BLaER1 (cell line): ENCODE measurements at regions not wholly inside any gene's neighbourhood (a gene's known extent, or its start where the extent isn't known, plus 50 kb on each side); places are given as distances from the start of the nearest gene placed in this dataset.

Source experiments
- H3K27ac ChIP-seq: shearing (Covaris generic); formaldehyde crosslinking; 2 replicates; pipeline ENCODE4 v1.8.1; 2022
- H3K27me3 ChIP-seq: shearing (Covaris generic); formaldehyde crosslinking; 2 replicates; pipeline ENCODE4 v1.8.1; 2022
- H3K36me3 ChIP-seq: shearing (Covaris generic); formaldehyde crosslinking; 2 replicates; pipeline ENCODE4 v1.8.1; 2022
- H3K4me1 ChIP-seq: shearing (Covaris generic); formaldehyde crosslinking; 2 replicates; pipeline ENCODE4 v1.8.1; 2022
- H3K4me2 ChIP-seq: shearing (Covaris generic); formaldehyde crosslinking; 2 replicates; pipeline ENCODE4 v1.8.1; 2022
- H3K4me3 ChIP-seq: shearing (Covaris generic); formaldehyde crosslinking; 2 replicates; pipeline ENCODE4 v1.8.1; 2022
- H3K9ac ChIP-seq: shearing (Covaris generic); formaldehyde crosslinking; 2 replicates; pipeline ENCODE4 v1.8.1; 2022
- H3K9me3 ChIP-seq: shearing (Covaris generic); formaldehyde crosslinking; 2 replicates; pipeline ENCODE4 v1.8.1; 2022
- H4K20me1 ChIP-seq: shearing (Covaris generic); formaldehyde crosslinking; 2 replicates; pipeline ENCODE4 v1.8.1; 2022
- Cebpa-rat ChIP-seq: shearing (Covaris generic); IDR thresholded peaks from 2 replicates; pipeline ENCODE4 v1.8.1; 2022

DNA sequence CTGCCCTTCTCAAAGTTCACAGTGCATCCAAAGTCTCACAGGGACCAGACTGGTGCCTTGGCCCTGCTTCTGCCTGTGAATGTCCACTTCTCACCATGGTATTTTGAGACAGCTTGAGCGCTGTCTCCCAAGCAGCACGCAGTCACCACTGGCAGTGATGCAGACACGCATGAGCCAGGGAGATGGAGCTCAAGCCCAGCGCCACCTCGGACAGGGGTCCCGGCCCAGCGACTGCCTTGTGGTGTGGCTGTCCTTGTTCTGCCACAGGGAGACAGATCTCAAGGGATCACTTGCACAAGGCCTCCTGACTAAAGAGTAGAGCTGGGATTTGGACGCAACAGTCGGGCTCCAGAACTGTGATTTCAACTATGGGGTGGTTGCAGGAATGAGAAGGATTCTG lies 92.6 kb upstream of the MBL2 start:
- no peaks in the 10 kb centered on the region for H4K20me1 ChIP-seq
- TF ChIP-seq Cebpa-rat = no peak
- no peak overlapping the region for H3K4me3 ChIP-seq
- no peaks in the 10 kb centered on the region for H3K36me3 ChIP-seq
- no peak overlapping the region for H3K4me2 ChIP-seq
- no peak overlapping the region for H3K27ac ChIP-seq
- no peaks in the 10 kb centered on the region for H3K4me1 ChIP-seq
- H3K27me3 ChIP-seq = no peaks in the 10 kb centered on the region
- H3K9me3 ChIP-seq = peaks cover 25% of the 10 kb centered on the region
- no peak overlapping the region for H3K9ac ChIP-seq

DNA sequence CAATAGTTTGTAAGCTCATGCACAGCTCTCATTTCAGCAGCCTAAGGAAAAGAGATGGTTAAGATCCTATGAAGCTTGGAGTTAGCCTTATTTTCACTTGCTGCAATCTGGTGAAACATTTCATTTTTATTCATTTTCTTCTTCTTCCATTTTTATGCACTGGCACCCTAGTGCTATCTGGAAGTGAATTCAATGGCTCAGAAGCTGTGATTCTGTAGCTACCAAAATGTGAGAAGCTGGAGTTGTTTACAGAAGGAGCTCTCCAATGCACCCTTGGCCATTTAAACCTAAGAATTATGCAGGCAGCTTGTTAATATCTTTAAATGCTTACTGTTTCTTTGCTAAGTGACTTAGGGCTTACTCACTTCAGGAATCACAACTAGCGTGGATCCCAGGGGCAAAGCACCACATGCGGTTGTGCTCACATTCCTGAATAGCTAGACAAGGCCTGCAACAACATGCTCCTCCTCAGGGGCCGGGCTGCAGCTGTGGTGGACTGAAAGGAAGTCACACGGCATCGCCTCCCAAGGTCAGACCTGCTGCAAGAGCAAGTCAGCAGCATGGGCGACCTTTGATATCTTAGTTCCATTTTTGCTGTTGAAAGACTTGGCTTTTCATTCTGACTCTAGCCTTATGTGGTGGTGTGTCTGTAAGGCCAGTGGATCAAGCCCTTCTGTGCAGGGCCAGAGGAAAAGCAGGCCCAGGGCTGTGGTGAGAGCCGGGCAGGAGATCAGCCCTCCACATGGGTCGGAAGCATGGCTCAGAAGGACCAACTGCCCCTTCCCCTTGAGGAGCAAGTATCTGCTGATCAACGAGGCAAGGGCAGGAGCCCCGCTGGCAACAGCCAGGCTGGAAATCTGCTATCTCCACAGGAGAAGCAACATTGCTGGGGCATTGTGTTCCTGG lies 91.9 kb upstream of the MBL2 start:
- Histone ChIP-seq H3K27ac (no peak overlapping the region), H3K27me3 (no peaks in the 10 kb centered on the region), H3K4me1 (no peaks in the 10 kb centered on the region), H3K4me2 (no peak overlapping the region), H3K9me3 (peaks cover 24% of the 10 kb centered on the region), H3K4me3 (no peak overlapping the region), H4K20me1 (no peaks in the 10 kb centered on the region), H3K9ac (no peak overlapping the region), H3K36me3 (no peaks in the 10 kb centered on the region)
- TF ChIP-seq Cebpa-rat = no peak

DNA sequence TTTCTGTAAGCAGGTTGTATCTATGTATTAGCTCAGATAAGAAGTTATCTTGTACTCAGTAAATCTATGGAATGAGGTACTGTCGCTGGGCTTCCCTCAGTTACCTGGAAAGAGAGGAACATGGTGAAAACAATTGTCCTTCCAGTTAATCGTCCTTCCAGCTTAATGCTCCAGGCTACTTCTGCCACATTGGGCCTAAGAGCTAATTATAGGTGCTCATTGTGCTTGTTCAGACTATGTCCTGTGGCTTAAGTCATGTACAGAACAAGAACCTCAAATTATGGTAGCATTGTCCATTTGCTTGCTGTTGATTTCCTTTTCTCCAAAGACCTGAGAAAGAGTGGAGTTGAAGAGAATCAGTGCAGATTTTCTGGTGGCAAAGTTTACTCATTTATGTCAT lies 86.1 kb upstream of the MBL2 start:
- H3K9me3 ChIP-seq = no peaks in the 10 kb centered on the region
- H3K27me3 ChIP-seq = no peaks in the 10 kb centered on the region
- no peaks in the 10 kb centered on the region for H4K20me1 ChIP-seq
- no peak overlapping the region for H3K9ac ChIP-seq
- H3K4me2 ChIP-seq = no peak overlapping the region
- TF ChIP-seq Cebpa-rat = no peak
- H3K4me3 ChIP-seq = no peak overlapping the region
- H3K36me3 ChIP-seq = no peaks in the 10 kb centered on the region
- no peak overlapping the region for H3K27ac ChIP-seq
- H3K4me1 ChIP-seq = no peaks in the 10 kb centered on the region

DNA sequence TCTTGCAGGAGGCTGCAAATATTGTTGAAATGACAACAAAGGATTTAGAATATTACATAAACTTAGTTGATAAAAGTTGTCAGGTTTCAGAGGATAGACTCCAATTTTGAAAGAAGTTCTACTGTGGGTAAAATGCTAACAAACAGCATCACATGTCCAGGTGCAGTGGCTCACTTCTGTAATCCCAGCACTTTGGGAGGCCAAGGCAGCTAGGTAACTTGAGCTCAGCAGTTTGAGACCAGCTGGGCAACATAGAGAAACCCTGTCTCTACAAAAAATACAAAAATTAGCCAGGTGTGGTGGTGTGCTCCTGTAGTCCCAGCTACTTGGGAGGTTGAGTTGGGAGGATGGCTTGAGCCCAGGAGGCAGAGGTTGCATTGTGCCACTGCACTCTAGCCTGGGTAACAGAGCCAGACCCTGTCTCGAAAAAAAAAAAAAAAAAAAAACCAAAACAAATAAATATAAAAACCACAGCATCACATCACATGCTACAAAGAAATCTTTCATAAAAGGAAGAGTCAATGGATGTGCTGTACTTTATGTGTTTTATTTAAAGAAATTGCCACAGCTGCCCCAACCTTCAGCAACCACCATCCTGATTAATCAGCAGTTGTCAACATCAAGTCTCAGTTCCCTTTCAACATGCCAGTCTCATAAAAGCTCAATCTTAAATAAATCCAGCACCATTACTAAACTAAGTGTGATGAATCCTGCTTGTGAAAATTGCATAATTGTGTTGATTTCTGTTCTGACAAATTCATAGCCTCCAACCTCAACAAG lies 83.2 kb upstream of the MBL2 start:
- Histone ChIP-seq H3K36me3 (no peaks in the 10 kb centered on the region), H3K27ac (no peak overlapping the region), H3K27me3 (no peaks in the 10 kb centered on the region), H3K9ac (no peak overlapping the region), H4K20me1 (no peaks in the 10 kb centered on the region), H3K9me3 (peaks cover 3% of the 10 kb centered on the region; the same call in 1 of the 2 replicates), H3K4me2 (no peak overlapping the region), H3K4me1 (no peaks in the 10 kb centered on the region), H3K4me3 (no peak overlapping the region)
- TF ChIP-seq Cebpa-rat = no peak

DNA sequence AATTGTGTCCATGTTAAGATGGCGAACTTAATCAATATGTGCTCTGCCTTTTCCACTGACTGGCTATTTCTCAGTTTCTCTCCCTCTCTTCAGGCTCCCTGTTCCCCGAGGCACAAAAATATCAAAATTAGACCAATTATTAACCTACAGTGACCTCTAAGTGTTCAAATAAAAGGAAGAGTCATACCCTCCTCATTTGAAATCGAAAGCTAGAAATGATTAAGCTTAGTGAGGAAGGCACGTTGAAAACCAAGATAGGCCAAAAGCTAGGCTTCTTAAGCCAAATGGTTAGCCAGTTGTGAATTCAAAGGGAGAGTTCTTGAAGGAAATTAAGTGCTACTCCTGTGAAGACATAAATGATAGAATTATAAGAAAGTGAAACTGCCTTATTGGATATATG lies 81.1 kb upstream of the MBL2 start:
- no peaks in the 10 kb centered on the region for H3K27me3 ChIP-seq
- H3K9ac ChIP-seq = no peak overlapping the region
- no peak overlapping the region for H3K4me3 ChIP-seq
- no peaks in the 10 kb centered on the region for H3K36me3 ChIP-seq
- H3K4me2 ChIP-seq = no peak overlapping the region
- H3K9me3 ChIP-seq = peaks cover 3% of the 10 kb centered on the region; the same call in 1 of the 2 replicates
- H3K4me1 ChIP-seq = no peaks in the 10 kb centered on the region
- H3K27ac ChIP-seq = no peak overlapping the region
- H4K20me1 ChIP-seq = no peaks in the 10 kb centered on the region
- no peak for TF ChIP-seq Cebpa-rat

DNA sequence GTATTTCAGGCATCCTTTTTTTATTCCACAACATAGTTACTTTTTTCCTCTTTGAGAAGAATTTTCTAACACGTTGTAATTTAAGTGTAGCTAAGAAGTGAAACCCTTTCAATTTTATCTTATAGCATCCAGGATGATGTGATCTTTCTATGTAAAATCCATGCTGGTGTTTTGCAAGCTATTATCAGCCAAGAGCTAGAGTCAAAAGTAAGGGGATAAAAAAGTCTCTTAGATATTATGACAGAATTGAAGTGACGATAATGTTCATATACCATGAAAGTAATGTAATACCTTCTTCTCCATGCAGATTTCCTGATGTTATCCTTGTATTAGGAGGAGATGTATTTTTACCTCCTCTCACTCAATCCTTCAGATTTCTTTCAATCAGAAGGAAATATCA lies 64.2 kb upstream of the MBL2 start:
- no peaks in the 10 kb centered on the region for H3K27me3 ChIP-seq
- H3K4me2 ChIP-seq = no peak overlapping the region
- no peaks in the 10 kb centered on the region for H3K36me3 ChIP-seq
- no peak overlapping the region for H3K9ac ChIP-seq
- no peak for TF ChIP-seq Cebpa-rat
- no peak overlapping the region for H3K27ac ChIP-seq
- H3K9me3 ChIP-seq = peaks cover 11% of the 10 kb centered on the region; the same call in 1 of the 2 replicates
- H3K4me1 ChIP-seq = no peaks in the 10 kb centered on the region
- H3K4me3 ChIP-seq = no peak overlapping the region
- H4K20me1 ChIP-seq = no peaks in the 10 kb centered on the region
